K562 (cell line): ENCODE measurements at regions not wholly inside any gene's neighbourhood (a gene's known extent, or its start where the extent isn't known, plus 50 kb on each side); places are given as distances from the start of the nearest gene placed in this dataset.

Source experiments
- ATAC-seq: fragments of 200-7000 bp; cut with Tn5 transposase; 3 replicates; pipeline ENCODE4 v1.9.1; 2020; ENCODE audit warnings: moderate library complexity
- BruUV-seq: library from RNA; stranded (reverse); fragments of 400-500 nt; replicated peaks from 2 replicates; lab custom pipeline; 2021; lab: Mats Ljungman, UMichigan
- CTCF ChIA-PET: fragments of 300-600 bp; formaldehyde crosslinking; extraction: SDS; loops from one replicate; lab custom pipeline; 2021; ENCODE audit warnings: low intra/inter-chr PET ratio; lab: Yijun Ruan, JAX
- POLR2A ChIA-PET: fragments of 300-600, 350-650 bp; sonication (Branson Sonifier 250); formaldehyde crosslinking; extraction: SDS; loops from one replicate; lab custom pipeline; 2021; ENCODE audit warnings: antibody characterized with exemption, inconsistent platforms; lab: Yijun Ruan, JAX
- DNase-seq, 4 experiments: peaks; one replicate each; pipeline versions ENCODE4 v3.0.0 to v3.0.0-alpha.2; 2011 to 2018; ENCODE audit warnings: low spot score in 3 of 4, mixed read lengths in 3 of 4; ENCODE audit errors: extremely low read depth in 1 of 4
- FAIRE-seq: peaks from 2 replicates; lab custom pipeline; 2011; peaks lifted over from hg19 to GRCh38; lab: Jason Lieb, UNC
- H2AFZ ChIP-seq: 2 replicates; pipeline ENCODE4 v1.6.0; 2011; ENCODE audit warnings: low read depth, low read length, control low read depth, inconsistent platforms
- H3K27ac ChIP-seq: fragments of 200-600 bp; 3 replicates; pipeline ENCODE4 v1.8.0; 2011; ENCODE audit warnings: low read depth, mild to moderate bottlenecking, control low read depth, inconsistent platforms, low read length, moderate library complexity, mixed read lengths; ENCODE audit errors: extremely low read depth
- H3K27me3 ChIP-seq, 2 experiments: fragments of 300-600 bp in 1 of 2; 2 replicates in 1 of 2; 3 replicates in 1 of 2; pipeline versions ENCODE4 v1.6.0 to v1.8.0; 2011; ENCODE audit warnings: inconsistent platforms in 2 of 2, low read length in 2 of 2, mild to moderate bottlenecking in 1 of 2, mixed read lengths in 1 of 2, moderate library complexity in 1 of 2; ENCODE audit not compliant: control insufficient read depth in 2 of 2, insufficient read depth in 2 of 2
- H3K36me3 ChIP-seq: fragments of 300-600 bp; 3 replicates; pipeline ENCODE4 v1.8.0; 2011; ENCODE audit warnings: mild to moderate bottlenecking, low read length, inconsistent platforms; ENCODE audit not compliant: control insufficient read depth, insufficient read depth
- H3K4me1 ChIP-seq, 2 experiments: fragments of 200-600 bp in 1 of 2; replicated peaks in 1 of 2; 2 replicates in 1 of 2; 3 replicates in 1 of 2; pipeline versions ENCODE4 v1.5.1 to v1.8.0; 2011; ENCODE audit warnings: inconsistent platforms in 2 of 2, low read length in 2 of 2, mild to moderate bottlenecking in 1 of 2, mixed read lengths in 1 of 2, moderate library complexity in 1 of 2; ENCODE audit not compliant: control insufficient read depth in 2 of 2, insufficient read depth in 2 of 2
- H3K4me2 ChIP-seq: 2 replicates; pipeline ENCODE4 v1.6.1; 2011; ENCODE audit warnings: low read length, control low read depth, inconsistent platforms, mixed read lengths; ENCODE audit not compliant: insufficient read depth
- H3K4me3 ChIP-seq: fragments of 200-600 bp; sonication (generic), shearing (Covaris generic); 2 replicates; pipeline ENCODE4 v1.5.1; 2016; ENCODE audit warnings: control low read depth, inconsistent platforms
- H3K79me2 ChIP-seq: fragments of 200-600 bp; 3 replicates; pipeline ENCODE4 v1.8.0; 2011; ENCODE audit warnings: low read length, inconsistent platforms; ENCODE audit not compliant: control insufficient read depth, insufficient read depth
- H3K9ac ChIP-seq, 2 experiments: 2 replicates each; pipeline versions ENCODE4 v1.6.0 to v1.6.1; 2011; ENCODE audit warnings: low read depth in 2 of 2, low read length in 2 of 2, control low read depth in 1 of 2, inconsistent platforms in 1 of 2, mild to moderate bottlenecking in 1 of 2, mixed read lengths in 1 of 2; ENCODE audit not compliant: insufficient read depth in 1 of 2
- H3K9me1 ChIP-seq: one replicate; pipeline ENCODE4 v1.6.0; 2011; ENCODE audit warnings: inconsistent platforms, mild to moderate bottlenecking, low read length, moderate library complexity; ENCODE audit not compliant: control insufficient read depth, insufficient read depth
- H3K9me3 ChIP-seq: replicated peaks from 2 replicates; pipeline ENCODE4 v1.5.1; 2011; ENCODE audit warnings: low read depth, low read length, inconsistent platforms; ENCODE audit not compliant: control insufficient read depth, insufficient read depth
- H4K20me1 ChIP-seq: replicated peaks from 2 replicates; pipeline ENCODE4 v1.6.1; 2011; ENCODE audit warnings: low read length, inconsistent platforms, mixed read lengths; ENCODE audit not compliant: control insufficient read depth, insufficient read depth
- BRCA1 ChIP-seq, 2 experiments: fragments of 450-650 bp in 1 of 2; sonication (generic) in 1 of 2; formaldehyde crosslinking in 1 of 2; IDR thresholded peaks; 2 replicates each; pipeline versions ENCODE4 v1.5.0 to v1.6.1; 2017 to 2020; ENCODE audit warnings: mild to moderate bottlenecking in 1 of 2, missing genetic modification reagents in 1 of 2
- CHD4 ChIP-seq: fragments of 200-600 bp; sonication (generic); IDR thresholded peaks from 3 replicates; pipeline ENCODE4 v1.6.1; 2012; ENCODE audit warnings: low read depth, mild to moderate bottlenecking, mixed read lengths, low read length, inconsistent platforms; ENCODE audit not compliant: insufficient read depth, insufficient replicate concordance, poor library complexity, severe bottlenecking
- CTBP1 ChIP-seq: fragments of 450-650 bp; IDR thresholded peaks from 2 replicates; pipeline ENCODE4 v1.6.1; 2016; ENCODE audit warnings: borderline replicate concordance
- DEAF1 ChIP-seq: fragments of 450-650 bp; formaldehyde crosslinking; IDR thresholded peaks from 2 replicates; pipeline ENCODE4 v1.4.0; 2020; ENCODE audit warnings: mild to moderate bottlenecking, moderate library complexity
- ETS2 ChIP-seq: IDR thresholded peaks from 2 replicates; pipeline ENCODE4 v1.6.1; 2016; ENCODE audit warnings: borderline replicate concordance, missing genetic modification characterization, mild to moderate bottlenecking, moderate library complexity, missing compliant biosample characterization; ENCODE audit not compliant: poor library complexity, severe bottlenecking
- MAFG ChIP-seq: fragments of 450-650 bp; conservative IDR thresholded peaks from 2 replicates; pipeline ENCODE4 v1.6.1; 2016; ENCODE audit warnings: missing genetic modification characterization, missing compliant biosample characterization
- NR1H2 ChIP-seq: sonication (generic); formaldehyde crosslinking; IDR thresholded peaks from 2 replicates; pipeline ENCODE4 v1.4.0; 2020; ENCODE audit warnings: mild to moderate bottlenecking, missing genetic modification reagents
- NR3C1 ChIP-seq: sonication (generic); formaldehyde crosslinking; IDR thresholded peaks from 2 replicates; pipeline ENCODE4 v1.8.1; 2022; ENCODE audit warnings: missing genetic modification reagents
- RAD51 ChIP-seq: fragments of 450-650 bp; IDR thresholded peaks from 2 replicates; pipeline ENCODE4 v1.7.1; 2016; ENCODE audit warnings: low read depth, mild to moderate bottlenecking, borderline replicate concordance
- SAP30 ChIP-seq: fragments of 200-600 bp; sonication (generic); IDR thresholded peaks from 2 replicates; pipeline ENCODE4 v1.6.1; 2012; ENCODE audit warnings: borderline replicate concordance, low read depth, mild to moderate bottlenecking, moderate library complexity, low read length, control low read depth, inconsistent platforms; ENCODE audit not compliant: insufficient read depth, poor library complexity, severe bottlenecking
- XRCC5 ChIP-seq: fragments of 200-400 bp; formaldehyde crosslinking; IDR thresholded peaks from 2 replicates; pipeline ENCODE4 v1.6.1; 2017; ENCODE audit warnings: low read depth, mild to moderate bottlenecking, low read length
- ZNF140 ChIP-seq: fragments of 250-450 bp; sonication (Bioruptor Pico); IDR thresholded peaks from 2 replicates; pipeline ENCODE4 v1.8.0; 2021; ENCODE audit warnings: moderate library complexity, mild to moderate bottlenecking, inconsistent platforms
- ZNF253 ChIP-seq: fragments of 250-450 bp; sonication (Bioruptor Pico); conservative IDR thresholded peaks from 2 replicates; pipeline ENCODE4 v1.6.1; 2021; ENCODE audit warnings: mild to moderate bottlenecking
- ZNF316 ChIP-seq: fragments of 450-650 bp; IDR thresholded peaks from 2 replicates; pipeline ENCODE4 v1.6.1; 2016
- ZNF324 ChIP-seq: fragments of 250-450 bp; sonication (Bioruptor Pico); IDR thresholded peaks from 2 replicates; pipeline ENCODE4 v1.4.0; 2020; ENCODE audit warnings: mild to moderate bottlenecking
- ZNF431 ChIP-seq: sonication (generic); formaldehyde crosslinking; IDR thresholded peaks from 2 replicates; pipeline ENCODE4 v1.8.0; 2022; ENCODE audit warnings: mild to moderate bottlenecking, missing genetic modification reagents
- ZNF512 ChIP-seq: IDR thresholded peaks from 2 replicates; pipeline ENCODE4 v1.6.1; 2016; ENCODE audit warnings: missing genetic modification characterization, missing compliant biosample characterization
- ZNF57 ChIP-seq: fragments of 450-650 bp; formaldehyde crosslinking; IDR thresholded peaks from 2 replicates; pipeline ENCODE4 v1.4.0; 2020; ENCODE audit warnings: mild to moderate bottlenecking, moderate library complexity
- ZNF79 ChIP-seq: fragments of 250-450 bp; sonication (Bioruptor Pico); IDR thresholded peaks from 2 replicates; pipeline ENCODE4 v1.4.0; 2020; ENCODE audit warnings: low read depth, mild to moderate bottlenecking, moderate library complexity
- ZZZ3 ChIP-seq: fragments of 450-650 bp; IDR thresholded peaks from 2 replicates; pipeline ENCODE4 v1.6.1; 2016; ENCODE audit warnings: antibody characterized with exemption, mild to moderate bottlenecking, moderate library complexity
- WGBS: fragments of 100-300 bp; shearing (Covaris generic); methylation state at CpG from one replicate; pipeline ENCODE4 v1.1.6; 2016; ENCODE audit warnings: low coverage, mixed read lengths; ENCODE audit not compliant: insufficient coverage; ENCODE audit errors: missing lambda C conversion rate; 5-methylcytosine and 5-hydroxymethylcytosine counted together
- in situ Hi-C: fragments of 300-500 bp; cut with MboI; formaldehyde crosslinking; loops from 4 replicates; pipeline ENCODE4 v1.15.0; 2018; ENCODE audit warnings: inconsistent platforms, mixed read lengths
- intact Hi-C: fragments of 100-400 bp; cut with micrococcal nuclease; formaldehyde crosslinking; loops from 2 replicates; pipeline ENCODE4 v1.14.2; 2022

GRCh38 chr10:55943403-55943802, 417.7 kb downstream of the ZWINT start:
- DNase-seq: no peak
- Histone ChIP-seq H3K9me1 (no peaks in the 10 kb centered on the region), H2AFZ (no peak overlapping the region), H3K27me3 (no peaks in the 10 kb centered on the region), H3K9ac (no peak overlapping the region), H3K9me3 (no peaks in the 10 kb centered on the region), H3K4me2 (no peak overlapping the region), H4K20me1 (no peaks in the 10 kb centered on the region), H3K4me1 (no peaks in the 10 kb centered on the region), H3K4me3 (no peak overlapping the region), H3K79me2 (no peaks in the 10 kb centered on the region), H3K36me3 (no peaks in the 10 kb centered on the region), H3K27ac (no peak overlapping the region)
- WGBS: 0% methylated on average over 3 of the region's 3 CpGs
- ATAC-seq: no peak
- in situ Hi-C loops (no loop called here), intact Hi-C loops (no loop called here)
- no peak for FAIRE-seq
- no TSS peak for BruUV-seq
- CTCF ChIA-PET: no interaction called here
- POLR2A ChIA-PET: no interaction called here
- TF ChIP-seq CTBP1 (no peak), MAFG (tag) (no peak), NR3C1 (CRISPR knock-in tag) (no peak), BRCA1 (IDR thresholded peaks at IDR 0.05) (no peak), BRCA1 (CRISPR knock-in tag; IDR thresholded peaks at IDR 0.05) (no peak), ETS2 (tag) (no peak), ZNF253 (CRISPR knock-in tag) (no peak), ZNF512 (tag) (no peak), SAP30 (no peak), ZNF324 (CRISPR knock-in tag) (no peak), NR1H2 (CRISPR knock-in tag) (no peak), RAD51 (no peak), ZNF79 (no peak), ZZZ3 (no peak), ZNF431 (no peak), ZNF140 (no peak), XRCC5 (no peak), ZNF316 (no peak), DEAF1 (CRISPR knock-in tag) (no peak), CHD4 (no peak), ZNF57 (CRISPR knock-in tag) (no peak)
